Testis (tissue), 2 donors: ENCODE measurements at regions not wholly inside any gene's neighbourhood (a gene's known extent, or its start where the extent isn't known, plus 50 kb on each side); places are given as distances from the start of the nearest gene placed in this dataset.

Experiments used
- CTCF ChIP-seq, 3 experiments: fragments of 450-650 bp in 2 of 3; fragments of 200-600 bp in 1 of 3; sonication (generic) in 1 of 3; IDR thresholded peaks; one replicate each; pipeline ENCODE4 v1.5.1; 2016 to 2019; ENCODE audit warnings: antibody characterized with exemption in 3 of 3, mild to moderate bottlenecking in 2 of 3, moderate library complexity in 1 of 3
- POLR2A ChIP-seq: fragments of 450-650 bp; IDR thresholded peaks from one replicate; pipeline ENCODE4 v1.6.1; 2017; ENCODE audit warnings: antibody characterized with exemption, mild to moderate bottlenecking, moderate library complexity

GRCh38 chr5:79857714-79858409 is 133.2 kb downstream of the MTX3 start:
- TF ChIP-seq CTCF (IDR thresholded peaks at IDR 0.05) = peak; percentile 86 to 96 (median 91)
- TF ChIP-seq POLR2A = no peak
